Esophagus muscularis mucosa (tissue), 4 donors: ENCODE measurements at regions not wholly inside any gene's neighbourhood (a gene's known extent, or its start where the extent isn't known, plus 50 kb on each side); places are given as distances from the start of the nearest gene placed in this dataset.

Experiments used
- DNase-seq: peaks from one replicate; pipeline ENCODE4 v3.0.0-alpha.2; 2017; ENCODE audit errors: extremely low spot score
- H3K27ac ChIP-seq, 4 donors: fragments of 200-600 bp; sonication (generic); replicated peaks in 1 of 4; 1 replicate in 3 of 4; 2 replicates in 1 of 4; pipeline ENCODE4 v1.5.1; 2016 to 2019; ENCODE audit warnings: mild to moderate bottlenecking in 1 of 4
- H3K27me3 ChIP-seq, 4 donors: fragments of 200-600 bp; sonication (generic); one replicate each; pipeline versions ENCODE4 v1.5.1 to v1.6.0; 2016 to 2019
- H3K36me3 ChIP-seq, 4 donors: fragments of 200-600 bp; sonication (generic); one replicate each; pipeline ENCODE4 v1.5.1; 2016 to 2019
- H3K4me1 ChIP-seq, 4 donors: fragments of 200-600 bp; sonication (generic); one replicate each; pipeline ENCODE4 v1.5.1; 2016 to 2019
- H3K4me3 ChIP-seq, 4 donors: fragments of 200-600 bp; sonication (generic); 1 replicate in 2 of 4; 2 replicates in 2 of 4; pipeline ENCODE4 v1.5.1; 2016 to 2019; ENCODE audit warnings: mild to moderate bottlenecking in 4 of 4, moderate library complexity in 1 of 4
- H3K9me3 ChIP-seq, 4 donors: fragments of 200-600 bp; sonication (generic); 1 replicate in 3 of 4; 2 replicates in 1 of 4; pipeline ENCODE4 v1.5.1; 2016 to 2019
- CTCF ChIP-seq, 3 experiments: fragments of 200-600 bp in 2 of 3; fragments of 450-650 bp in 1 of 3; sonication (generic) in 2 of 3; IDR thresholded peaks; one replicate each; pipeline ENCODE4 v1.5.1; 2017 to 2019; ENCODE audit warnings: antibody characterized with exemption in 3 of 3, mild to moderate bottlenecking in 2 of 3, moderate library complexity in 1 of 3
- EP300 ChIP-seq: sonication (generic); formaldehyde crosslinking; IDR thresholded peaks from one replicate; pipeline ENCODE4 v1.6.1; 2017; ENCODE audit warnings: antibody characterized with exemption
- POLR2A ChIP-seq: fragments of 450-650 bp; IDR thresholded peaks from one replicate; pipeline ENCODE4 v1.6.1; 2017; ENCODE audit warnings: antibody characterized with exemption, moderate library complexity, mild to moderate bottlenecking, low read depth
- POLR2AphosphoS5 ChIP-seq, 2 donors: sonication (generic); formaldehyde crosslinking; IDR thresholded peaks; one replicate each; pipeline ENCODE4 v1.6.1; 2017; ENCODE audit warnings: antibody characterized with exemption in 2 of 2
- WGBS: methylation state at CpG from one replicate; pipeline ENCODE4 v1.1.5; 2018; 5-methylcytosine and 5-hydroxymethylcytosine counted together
- intact Hi-C: fragments of 100-400 bp; cut with DNase I; formaldehyde crosslinking; loops from one replicate; pipeline ENCODE4 v1.15.1; 2023

- intact Hi-C loops = no loop called here
- Histone ChIP-seq H3K4me1 (peaks cover 0 to 7% (median 7%) of the 10 kb centered on the region in 4 donors), H3K36me3 (no peaks in the 10 kb centered on the region), H3K27ac (no peak overlapping the region), H3K9me3 (no peaks in the 10 kb centered on the region), H3K4me3 (no peak overlapping the region), H3K27me3 (no peaks in the 10 kb centered on the region)
- DNase-seq = no peak
- TF ChIP-seq EP300 = no peak
- TF ChIP-seq CTCF (IDR thresholded peaks at IDR 0.05) = no peak
- no peak for TF ChIP-seq POLR2AphosphoS5 (IDR thresholded peaks at IDR 0.05)
- no peak for TF ChIP-seq POLR2A
These were observed 338.6 kb upstream of the ZFP42 start for GRCh38 chr4:187656959-187657358.

- Histone ChIP-seq H3K4me1 (peaks cover 0 to 18% (median 16%) of the 10 kb centered on the region in 4 donors), H3K4me3 (no peak overlapping the region), H3K27me3 (no peaks in the 10 kb centered on the region), H3K36me3 (no peaks in the 10 kb centered on the region), H3K27ac (no peak overlapping the region), H3K9me3 (no peaks in the 10 kb centered on the region)
- 73% methylated on average over 4 of the region's 4 CpGs for WGBS
- intact Hi-C loops = no loop called here
- no peak for TF ChIP-seq CTCF (IDR thresholded peaks at IDR 0.05)
- no peak for TF ChIP-seq EP300
- TF ChIP-seq POLR2A = no peak
- no peak for TF ChIP-seq POLR2AphosphoS5 (IDR thresholded peaks at IDR 0.05)
- DNase-seq = no peak
These were observed 332.5 kb upstream of the ZFP42 start for GRCh38 chr4:187663076-187663475.

GRCh38 chr4:187664011-187664410 is 331.6 kb upstream of the ZFP42 start:
- no peaks in the 10 kb centered on the region for H3K27me3 ChIP-seq
- H3K4me3 ChIP-seq = no peak overlapping the region
- no peak for DNase-seq
- intact Hi-C loops = no loop called here
- TF ChIP-seq EP300 (no peak), CTCF (IDR thresholded peaks at IDR 0.05) (no peak), POLR2AphosphoS5 (IDR thresholded peaks at IDR 0.05) (no peak), POLR2A (no peak)
- 97% methylated on average over 5 of the region's 5 CpGs for WGBS
- H3K36me3 ChIP-seq = no peaks in the 10 kb centered on the region
- no peaks in the 10 kb centered on the region for H3K9me3 ChIP-seq
- H3K4me1 ChIP-seq = peaks cover 0 to 27% (median 24%) of the 10 kb centered on the region in 4 donors
- no peak overlapping the region for H3K27ac ChIP-seq

- WGBS = 50% methylated on average over 1 of the region's 1 CpG
- no peak for TF ChIP-seq POLR2AphosphoS5 (IDR thresholded peaks at IDR 0.05)
- no peak for TF ChIP-seq CTCF (IDR thresholded peaks at IDR 0.05)
- TF ChIP-seq EP300 = no peak
- no peak for TF ChIP-seq POLR2A
- Histone ChIP-seq H3K9me3 (no peaks in the 10 kb centered on the region), H3K27ac (no peak overlapping the region), H3K36me3 (no peaks in the 10 kb centered on the region), H3K4me3 (no peak overlapping the region), H3K27me3 (no peaks in the 10 kb centered on the region), H3K4me1 (peaks cover 0 to 34% (median 28%) of the 10 kb centered on the region in 4 donors)
- DNase-seq = no peak
- intact Hi-C loops = no loop called here
These were observed 330.5 kb upstream of the ZFP42 start for GRCh38 chr4:187665086-187665485.

GRCh38 chr4:187666034-187666433 is 329.5 kb upstream of the ZFP42 start:
- Histone ChIP-seq H3K4me3 (no peak overlapping the region), H3K9me3 (no peaks in the 10 kb centered on the region), H3K27ac (no peak overlapping the region), H3K27me3 (no peaks in the 10 kb centered on the region), H3K36me3 (no peaks in the 10 kb centered on the region), H3K4me1 (peaks cover 0 to 34% (median 28%) of the 10 kb centered on the region in 4 donors)
- WGBS = 65% methylated on average over 4 of the region's 4 CpGs
- no peak for DNase-seq
- no peak for TF ChIP-seq CTCF (IDR thresholded peaks at IDR 0.05)
- no peak for TF ChIP-seq POLR2A
- no peak for TF ChIP-seq POLR2AphosphoS5 (IDR thresholded peaks at IDR 0.05)
- TF ChIP-seq EP300 = no peak
- intact Hi-C loops = no loop called here
